HEK293 (cell line): ENCODE measurements at regions not wholly inside any gene's neighbourhood (a gene's known extent, or its start where the extent isn't known, plus 50 kb on each side); places are given as distances from the start of the nearest gene placed in this dataset.

Experiments used
- CTCF ChIA-PET: fragments of 350-600 bp; formaldehyde crosslinking; extraction: SDS; loops from one replicate; lab custom pipeline; 2021; ENCODE audit warnings: antibody characterized with exemption; lab: Yijun Ruan, JAX
- POLR2A ChIA-PET: fragments of 300-600 bp; formaldehyde crosslinking; extraction: SDS; loops from one replicate; lab custom pipeline; 2020; ENCODE audit warnings: antibody characterized with exemption, inconsistent platforms; lab: Yijun Ruan, JAX
- H3K27ac ChIP-seq: fragments of 200-500 bp; sonication (Bioruptor generic); 2 replicates; pipeline ENCODE4 v1.5.1; 2014; ENCODE audit warnings: low read depth, low read length, control low read depth, inconsistent platforms; ENCODE audit errors: extremely low read depth
- H3K36me3 ChIP-seq, 2 experiments: fragments of 200-500 bp in 1 of 2; sonication (Bioruptor generic) in 1 of 2; 1 replicate in 1 of 2; 2 replicates in 1 of 2; pipeline ENCODE4 v1.5.1; 2014 to 2017; ENCODE audit warnings: inconsistent platforms in 2 of 2, low read length in 2 of 2; ENCODE audit not compliant: control insufficient read depth in 2 of 2, insufficient read depth in 1 of 2
- H3K4me1 ChIP-seq: fragments of 200-500 bp; sonication (Bioruptor generic); 2 replicates; pipeline ENCODE4 v1.5.1; 2014; ENCODE audit warnings: mild to moderate bottlenecking, low read length, inconsistent platforms; ENCODE audit not compliant: control insufficient read depth, insufficient read depth
- H3K4me3 ChIP-seq: 2 replicates; pipeline ENCODE4 v1.5.1; 2011; ENCODE audit warnings: low read depth, mild to moderate bottlenecking, control low read depth, low read length, moderate library complexity
- H3K9me3 ChIP-seq: fragments of 200-500 bp; sonication (Bioruptor generic); 2 replicates; pipeline ENCODE4 v1.5.1; 2014; ENCODE audit warnings: low read depth, low read length, inconsistent platforms; ENCODE audit not compliant: control insufficient read depth, insufficient read depth
- GLI2 ChIP-seq: fragments of 450-650 bp; formaldehyde crosslinking; IDR thresholded peaks from 2 replicates; pipeline ENCODE4; 2017; ENCODE audit warnings: missing biosample characterization, missing genetic modification characterization, low read depth, borderline replicate concordance
- KLF1 ChIP-seq: fragments of 450-650 bp; formaldehyde crosslinking; IDR thresholded peaks from 2 replicates; pipeline ENCODE4 v1.5.1; 2016; ENCODE audit warnings: missing biosample characterization, missing genetic modification characterization
- KLF10 ChIP-seq: fragments of 450-650 bp; IDR thresholded peaks from 2 replicates; pipeline ENCODE4 v1.5.1; 2018; ENCODE audit warnings: missing biosample characterization, mild to moderate bottlenecking, missing genetic modification characterization
- SP2 ChIP-seq: fragments of 450-650 bp; formaldehyde crosslinking; IDR thresholded peaks from 2 replicates; pipeline ENCODE4 v1.5.1; 2016; ENCODE audit warnings: missing biosample characterization, missing genetic modification characterization
- SP7 ChIP-seq: fragments of 450-650 bp; formaldehyde crosslinking; IDR thresholded peaks from 2 replicates; pipeline ENCODE4 v1.5.1; 2016; ENCODE audit warnings: missing biosample characterization, missing genetic modification characterization
- ZNF19 ChIP-seq: fragments of 450-650 bp; formaldehyde crosslinking; IDR thresholded peaks from 2 replicates; pipeline ENCODE4; 2016; ENCODE audit warnings: missing biosample characterization, missing genetic modification characterization, low read depth
- ZNF221 ChIP-seq: fragments of 450-650 bp; formaldehyde crosslinking; IDR thresholded peaks from 2 replicates; pipeline ENCODE4 v1.5.1; 2017; ENCODE audit warnings: missing biosample characterization, missing genetic modification characterization, borderline replicate concordance
- ZNF366 ChIP-seq: fragments of 450-650 bp; formaldehyde crosslinking; conservative IDR thresholded peaks from 2 replicates; pipeline ENCODE4 v1.5.1; 2016; ENCODE audit warnings: missing biosample characterization, missing genetic modification characterization
- ZNF426 ChIP-seq: fragments of 450-650 bp; formaldehyde crosslinking; IDR thresholded peaks from 2 replicates; pipeline ENCODE4 v1.5.1; 2017; ENCODE audit warnings: missing biosample characterization, missing genetic modification characterization, mild to moderate bottlenecking, inconsistent platforms, moderate library complexity
- ZNF514 ChIP-seq: fragments of 450-650 bp; formaldehyde crosslinking; IDR thresholded peaks from 2 replicates; pipeline ENCODE4 v1.5.1; 2016; ENCODE audit warnings: missing biosample characterization, missing genetic modification characterization
- ZNF521 ChIP-seq: fragments of 450-650 bp; formaldehyde crosslinking; IDR thresholded peaks from 2 replicates; pipeline ENCODE4 v1.5.1; 2017; ENCODE audit warnings: missing biosample characterization, mild to moderate bottlenecking, missing genetic modification characterization
- ZNF701 ChIP-seq: fragments of 450-650 bp; formaldehyde crosslinking; IDR thresholded peaks from 2 replicates; pipeline ENCODE4 v1.5.1; 2016; ENCODE audit warnings: missing biosample characterization, missing genetic modification characterization
- TF ChIP-seq, protein P1 (sequence below): fragments of 450-650 bp; formaldehyde crosslinking; IDR thresholded peaks from 2 replicates; pipeline ENCODE4 v1.5.1; 2017; ENCODE audit warnings: missing biosample characterization, missing genetic modification characterization
- TF ChIP-seq, protein P2 (sequence below): fragments of 450-650 bp; formaldehyde crosslinking; IDR thresholded peaks from 2 replicates; pipeline ENCODE4 v1.5.1; 2016; ENCODE audit warnings: missing biosample characterization, missing genetic modification characterization
- TF ChIP-seq, protein P3 (sequence below): fragments of 450-650 bp; formaldehyde crosslinking; IDR thresholded peaks from 2 replicates; pipeline ENCODE4 v1.5.1; 2016; ENCODE audit warnings: missing biosample characterization, missing genetic modification characterization
- TF ChIP-seq, protein P4 (sequence below): fragments of 450-650 bp; formaldehyde crosslinking; IDR thresholded peaks from 2 replicates; pipeline ENCODE4 v1.5.0; 2017; ENCODE audit warnings: missing biosample characterization, missing genetic modification characterization, borderline replicate concordance

DNA sequence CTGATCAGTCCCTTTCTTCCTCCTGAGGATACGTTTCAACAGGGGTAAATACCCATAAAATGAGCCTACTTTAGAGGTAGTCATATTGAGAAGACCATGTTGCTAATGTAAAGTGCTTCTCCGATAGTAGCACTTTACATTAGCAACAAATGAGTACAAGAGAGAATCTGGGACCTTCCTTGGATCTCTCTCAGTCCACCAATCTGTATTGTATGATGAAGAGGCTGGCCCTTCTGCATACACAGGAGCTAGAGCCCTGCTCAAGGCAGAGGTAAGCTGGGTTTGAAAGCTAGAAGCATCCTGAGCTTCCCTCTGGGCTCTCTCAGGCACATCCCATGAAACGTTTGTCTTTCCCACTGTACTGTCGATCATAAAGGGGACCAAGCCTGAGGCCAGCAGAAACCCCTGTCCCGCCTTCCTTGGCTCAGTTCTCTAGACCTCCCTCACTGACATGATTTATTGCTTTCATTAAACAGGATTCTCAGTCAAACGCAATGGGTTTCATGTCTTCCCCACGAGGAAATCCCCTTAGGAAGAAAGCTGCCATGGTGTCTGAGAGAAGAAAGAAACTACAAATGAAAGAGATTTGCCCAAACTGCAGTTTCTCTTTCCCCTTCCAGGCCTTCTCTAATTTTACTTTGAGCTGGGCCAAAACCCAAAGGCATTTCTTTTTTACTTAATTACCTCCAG is 62.8 kb upstream of the BCAR3 start:
- Histone ChIP-seq H3K4me3 (no peak overlapping the region), H3K36me3 (no peaks in the 10 kb centered on the region), H3K27ac (no peak overlapping the region), H3K9me3 (no peaks in the 10 kb centered on the region), H3K4me1 (no peaks in the 10 kb centered on the region)
- CTCF ChIA-PET = no interaction called here
- POLR2A ChIA-PET = no interaction called here
- TF ChIP-seq, protein P1, sequence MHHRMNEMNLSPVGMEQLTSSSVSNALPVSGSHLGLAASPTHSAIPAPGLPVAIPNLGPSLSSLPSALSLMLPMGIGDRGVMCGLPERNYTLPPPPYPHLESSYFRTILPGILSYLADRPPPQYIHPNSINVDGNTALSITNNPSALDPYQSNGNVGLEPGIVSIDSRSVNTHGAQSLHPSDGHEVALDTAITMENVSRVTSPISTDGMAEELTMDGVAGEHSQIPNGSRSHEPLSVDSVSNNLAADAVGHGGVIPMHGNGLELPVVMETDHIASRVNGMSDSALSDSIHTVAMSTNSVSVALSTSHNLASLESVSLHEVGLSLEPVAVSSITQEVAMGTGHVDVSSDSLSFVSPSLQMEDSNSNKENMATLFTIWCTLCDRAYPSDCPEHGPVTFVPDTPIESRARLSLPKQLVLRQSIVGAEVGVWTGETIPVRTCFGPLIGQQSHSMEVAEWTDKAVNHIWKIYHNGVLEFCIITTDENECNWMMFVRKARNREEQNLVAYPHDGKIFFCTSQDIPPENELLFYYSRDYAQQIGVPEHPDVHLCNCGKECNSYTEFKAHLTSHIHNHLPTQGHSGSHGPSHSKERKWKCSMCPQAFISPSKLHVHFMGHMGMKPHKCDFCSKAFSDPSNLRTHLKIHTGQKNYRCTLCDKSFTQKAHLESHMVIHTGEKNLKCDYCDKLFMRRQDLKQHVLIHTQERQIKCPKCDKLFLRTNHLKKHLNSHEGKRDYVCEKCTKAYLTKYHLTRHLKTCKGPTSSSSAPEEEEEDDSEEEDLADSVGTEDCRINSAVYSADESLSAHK = 0 out of 2 replicates have a peak, but pooled peaks have one; percentile 32
- TF ChIP-seq GLI2 (tag by site-specific recombination) = no peak

DNA sequence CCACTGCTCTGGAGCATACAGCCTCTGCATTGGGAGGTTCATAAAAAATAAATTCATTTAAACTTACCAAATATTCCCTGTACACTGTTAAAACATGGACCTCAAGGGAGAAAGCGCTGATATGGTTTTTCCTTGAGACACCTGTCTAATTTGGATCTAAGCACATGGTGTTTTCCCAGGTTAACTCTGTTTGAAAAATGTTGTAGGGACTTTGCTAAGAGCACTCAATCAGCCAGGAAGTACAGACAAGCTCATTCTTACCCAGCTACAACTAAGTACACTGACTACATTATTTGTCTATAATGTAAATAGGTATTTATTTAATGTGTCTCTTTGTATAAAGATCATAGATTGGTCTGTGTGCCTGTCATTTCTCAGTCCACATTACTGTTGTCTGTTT is 61.8 kb upstream of the BCAR3 start:
- Histone ChIP-seq H3K36me3 (no peaks in the 10 kb centered on the region), H3K4me3 (no peak overlapping the region), H3K9me3 (no peaks in the 10 kb centered on the region), H3K27ac (no peak overlapping the region), H3K4me1 (no peaks in the 10 kb centered on the region)
- POLR2A ChIA-PET = no interaction called here
- TF ChIP-seq, protein P2, sequence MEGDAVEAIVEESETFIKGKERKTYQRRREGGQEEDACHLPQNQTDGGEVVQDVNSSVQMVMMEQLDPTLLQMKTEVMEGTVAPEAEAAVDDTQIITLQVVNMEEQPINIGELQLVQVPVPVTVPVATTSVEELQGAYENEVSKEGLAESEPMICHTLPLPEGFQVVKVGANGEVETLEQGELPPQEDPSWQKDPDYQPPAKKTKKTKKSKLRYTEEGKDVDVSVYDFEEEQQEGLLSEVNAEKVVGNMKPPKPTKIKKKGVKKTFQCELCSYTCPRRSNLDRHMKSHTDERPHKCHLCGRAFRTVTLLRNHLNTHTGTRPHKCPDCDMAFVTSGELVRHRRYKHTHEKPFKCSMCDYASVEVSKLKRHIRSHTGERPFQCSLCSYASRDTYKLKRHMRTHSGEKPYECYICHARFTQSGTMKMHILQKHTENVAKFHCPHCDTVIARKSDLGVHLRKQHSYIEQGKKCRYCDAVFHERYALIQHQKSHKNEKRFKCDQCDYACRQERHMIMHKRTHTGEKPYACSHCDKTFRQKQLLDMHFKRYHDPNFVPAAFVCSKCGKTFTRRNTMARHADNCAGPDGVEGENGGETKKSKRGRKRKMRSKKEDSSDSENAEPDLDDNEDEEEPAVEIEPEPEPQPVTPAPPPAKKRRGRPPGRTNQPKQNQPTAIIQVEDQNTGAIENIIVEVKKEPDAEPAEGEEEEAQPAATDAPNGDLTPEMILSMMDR (tag by site-specific recombination) = no peak
- TF ChIP-seq KLF1 (tag by site-specific recombination) = no peak
- no peak for TF ChIP-seq ZNF19
- TF ChIP-seq ZNF426 (tag by site-specific recombination) = no peak
- TF ChIP-seq, protein P3, sequence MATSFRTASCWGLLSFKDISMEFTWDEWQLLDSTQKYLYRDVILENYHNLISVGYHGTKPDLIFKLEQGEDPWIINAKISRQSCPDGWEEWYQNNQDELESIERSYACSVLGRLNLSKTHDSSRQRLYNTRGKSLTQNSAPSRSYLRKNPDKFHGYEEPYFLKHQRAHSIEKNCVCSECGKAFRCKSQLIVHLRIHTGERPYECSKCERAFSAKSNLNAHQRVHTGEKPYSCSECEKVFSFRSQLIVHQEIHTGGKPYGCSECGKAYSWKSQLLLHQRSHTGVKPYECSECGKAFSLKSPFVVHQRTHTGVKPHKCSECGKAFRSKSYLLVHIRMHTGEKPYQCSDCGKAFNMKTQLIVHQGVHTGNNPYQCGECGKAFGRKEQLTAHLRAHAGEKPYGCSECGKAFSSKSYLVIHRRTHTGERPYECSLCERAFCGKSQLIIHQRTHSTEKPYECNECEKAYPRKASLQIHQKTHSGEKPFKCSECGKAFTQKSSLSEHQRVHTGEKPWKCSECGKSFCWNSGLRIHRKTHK (tag by site-specific recombination) = no peak
- TF ChIP-seq SP2 (tag by site-specific recombination) = no peak
- no peak for TF ChIP-seq ZNF366
- TF ChIP-seq ZNF521 = no peak
- TF ChIP-seq, protein P4, sequence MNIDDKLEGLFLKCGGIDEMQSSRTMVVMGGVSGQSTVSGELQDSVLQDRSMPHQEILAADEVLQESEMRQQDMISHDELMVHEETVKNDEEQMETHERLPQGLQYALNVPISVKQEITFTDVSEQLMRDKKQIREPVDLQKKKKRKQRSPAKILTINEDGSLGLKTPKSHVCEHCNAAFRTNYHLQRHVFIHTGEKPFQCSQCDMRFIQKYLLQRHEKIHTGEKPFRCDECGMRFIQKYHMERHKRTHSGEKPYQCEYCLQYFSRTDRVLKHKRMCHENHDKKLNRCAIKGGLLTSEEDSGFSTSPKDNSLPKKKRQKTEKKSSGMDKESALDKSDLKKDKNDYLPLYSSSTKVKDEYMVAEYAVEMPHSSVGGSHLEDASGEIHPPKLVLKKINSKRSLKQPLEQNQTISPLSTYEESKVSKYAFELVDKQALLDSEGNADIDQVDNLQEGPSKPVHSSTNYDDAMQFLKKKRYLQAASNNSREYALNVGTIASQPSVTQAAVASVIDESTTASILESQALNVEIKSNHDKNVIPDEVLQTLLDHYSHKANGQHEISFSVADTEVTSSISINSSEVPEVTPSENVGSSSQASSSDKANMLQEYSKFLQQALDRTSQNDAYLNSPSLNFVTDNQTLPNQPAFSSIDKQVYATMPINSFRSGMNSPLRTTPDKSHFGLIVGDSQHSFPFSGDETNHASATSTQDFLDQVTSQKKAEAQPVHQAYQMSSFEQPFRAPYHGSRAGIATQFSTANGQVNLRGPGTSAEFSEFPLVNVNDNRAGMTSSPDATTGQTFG (tag by site-specific recombination) = no peak
- no peak for TF ChIP-seq ZNF514
- TF ChIP-seq ZNF221 = no peak
- TF ChIP-seq ZNF701 (tag by site-specific recombination) = no peak
- TF ChIP-seq KLF10 = no peak
- TF ChIP-seq SP7 = no peak
- CTCF ChIA-PET = interaction anchor here (0.5 kb wide), 1 partner anchor 305 kb away, joined by 3 read pairs; no protein-coding TSS in a partner anchor
